ENCODE measurements at regions not wholly inside any gene's neighbourhood (a gene's known extent, or its start where the extent isn't known, plus 50 kb on each side); places are given as distances from the start of the nearest gene placed in this dataset.

DNA sequence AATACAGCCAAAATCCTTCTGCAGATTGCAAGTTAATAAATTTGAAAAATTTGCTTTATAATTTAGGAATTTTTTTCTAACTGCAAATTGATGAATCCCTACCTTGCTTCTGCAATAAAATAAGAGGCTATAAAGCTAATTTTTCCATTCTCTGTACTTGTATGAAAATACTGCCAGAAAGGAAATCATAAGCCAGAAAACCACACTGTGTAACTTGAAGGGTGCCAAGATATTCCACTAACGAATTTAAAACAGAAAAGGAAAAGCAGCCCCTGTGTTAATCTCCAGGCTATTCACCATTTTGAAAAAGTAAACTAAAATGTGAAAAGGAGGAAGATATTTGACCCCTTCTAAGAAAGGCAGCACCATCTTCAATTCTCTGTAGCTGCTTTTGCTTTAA is 557.9 kb upstream of the ZNF385D start:
- Histone ChIP-seq H3K27me3 (no peaks in the 10 kb centered on the region), H3K27ac (no peak overlapping the region), H3K4me1 (no peaks in the 10 kb centered on the region), H3K4me3 (no peak overlapping the region), H3K36me3 (no peaks in the 10 kb centered on the region), H3K9me3 (no peaks in the 10 kb centered on the region)
- DNase-seq = no peak
- intact Hi-C loops (cut with DNase I; ENCODE audit: low total_unique reads) = no loop called here
- TF ChIP-seq, protein P1, sequence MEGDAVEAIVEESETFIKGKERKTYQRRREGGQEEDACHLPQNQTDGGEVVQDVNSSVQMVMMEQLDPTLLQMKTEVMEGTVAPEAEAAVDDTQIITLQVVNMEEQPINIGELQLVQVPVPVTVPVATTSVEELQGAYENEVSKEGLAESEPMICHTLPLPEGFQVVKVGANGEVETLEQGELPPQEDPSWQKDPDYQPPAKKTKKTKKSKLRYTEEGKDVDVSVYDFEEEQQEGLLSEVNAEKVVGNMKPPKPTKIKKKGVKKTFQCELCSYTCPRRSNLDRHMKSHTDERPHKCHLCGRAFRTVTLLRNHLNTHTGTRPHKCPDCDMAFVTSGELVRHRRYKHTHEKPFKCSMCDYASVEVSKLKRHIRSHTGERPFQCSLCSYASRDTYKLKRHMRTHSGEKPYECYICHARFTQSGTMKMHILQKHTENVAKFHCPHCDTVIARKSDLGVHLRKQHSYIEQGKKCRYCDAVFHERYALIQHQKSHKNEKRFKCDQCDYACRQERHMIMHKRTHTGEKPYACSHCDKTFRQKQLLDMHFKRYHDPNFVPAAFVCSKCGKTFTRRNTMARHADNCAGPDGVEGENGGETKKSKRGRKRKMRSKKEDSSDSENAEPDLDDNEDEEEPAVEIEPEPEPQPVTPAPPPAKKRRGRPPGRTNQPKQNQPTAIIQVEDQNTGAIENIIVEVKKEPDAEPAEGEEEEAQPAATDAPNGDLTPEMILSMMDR (IDR thresholded peaks at IDR 0.05) = no peak
- no peak for TF ChIP-seq POLR2A (IDR thresholded peaks at IDR 0.05)

DNA sequence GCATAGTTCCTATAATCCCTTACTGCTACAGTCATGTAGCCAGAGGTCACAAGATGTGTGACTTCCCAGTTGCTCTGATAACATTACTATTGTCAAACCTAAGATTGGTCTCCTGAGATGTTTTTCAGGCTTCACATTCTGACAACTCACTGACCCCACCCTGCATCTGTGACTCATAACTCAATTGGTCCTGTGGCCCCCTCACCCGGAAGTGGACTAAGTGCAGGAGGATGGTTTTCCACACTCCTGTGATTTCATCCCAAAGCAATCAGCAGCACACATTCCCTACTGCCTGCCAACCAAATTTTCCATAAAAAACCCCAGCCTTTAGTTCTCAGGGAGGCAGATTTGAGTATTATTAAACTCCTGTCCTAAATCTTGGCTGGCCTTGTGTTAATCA is 564.9 kb upstream of the ZNF385D start:
- Histone ChIP-seq H3K36me3 (no peaks in the 10 kb centered on the region), H3K27me3 (no peaks in the 10 kb centered on the region), H3K9me3 (no peaks in the 10 kb centered on the region), H3K4me1 (no peaks in the 10 kb centered on the region), H3K4me3 (no peak overlapping the region), H3K27ac (no peak overlapping the region)
- intact Hi-C loops (cut with DNase I; ENCODE audit: low total_unique reads) = no loop called here
- no peak for DNase-seq
- no peak for TF ChIP-seq POLR2A (IDR thresholded peaks at IDR 0.05)
- TF ChIP-seq, protein P1 (IDR thresholded peaks at IDR 0.05) = no peak

DNA sequence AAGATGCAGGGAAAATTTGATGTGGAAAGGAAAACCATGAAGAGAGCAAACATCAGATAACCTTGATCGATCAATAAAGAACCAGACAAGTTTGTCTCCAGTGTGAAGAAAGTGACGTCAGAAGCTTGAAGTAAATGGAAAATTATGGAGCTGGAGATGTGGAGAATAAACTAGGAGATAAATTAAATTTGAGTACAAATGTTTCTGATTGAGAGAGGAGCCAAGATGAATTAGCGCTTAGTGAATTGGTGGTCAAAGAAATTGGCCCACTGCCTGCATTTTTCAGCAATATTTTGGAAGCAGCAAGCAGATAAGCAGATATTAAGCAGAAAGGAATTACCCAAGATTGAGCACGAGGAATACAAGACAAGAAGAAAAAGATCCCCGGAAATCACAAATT is 567.3 kb upstream of the ZNF385D start:
- H3K27ac ChIP-seq = no peak overlapping the region
- no peak overlapping the region for H3K4me3 ChIP-seq
- TF ChIP-seq, protein P1 (IDR thresholded peaks at IDR 0.05) = no peak
- DNase-seq = no peak
- intact Hi-C loops (cut with DNase I; ENCODE audit: low total_unique reads) = no loop called here
- no peaks in the 10 kb centered on the region for H3K36me3 ChIP-seq
- no peaks in the 10 kb centered on the region for H3K27me3 ChIP-seq
- H3K9me3 ChIP-seq = no peaks in the 10 kb centered on the region
- H3K4me1 ChIP-seq = no peaks in the 10 kb centered on the region

DNA sequence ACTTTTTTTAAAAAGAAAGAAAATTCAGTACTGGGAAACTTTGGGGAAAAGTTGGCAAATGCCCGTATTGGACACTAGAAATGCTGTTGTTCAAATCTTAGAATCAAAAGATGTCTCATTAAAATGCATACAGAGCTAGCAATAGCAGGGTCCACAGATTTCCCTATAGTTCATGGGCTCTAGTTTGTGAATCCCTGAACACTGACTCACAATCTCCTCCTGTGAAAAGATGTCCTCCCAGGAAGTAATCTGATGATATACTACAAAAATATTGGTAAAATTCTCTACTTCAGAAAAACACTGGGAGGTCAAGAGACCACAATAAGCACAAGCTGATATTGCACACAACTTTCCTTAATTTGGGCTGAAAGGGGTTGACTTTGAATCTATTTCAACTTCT is 568.4 kb upstream of the ZNF385D start:
- Histone ChIP-seq H3K9me3 (no peaks in the 10 kb centered on the region), H3K36me3 (no peaks in the 10 kb centered on the region), H3K27me3 (no peaks in the 10 kb centered on the region), H3K27ac (no peak overlapping the region), H3K4me3 (no peak overlapping the region), H3K4me1 (no peaks in the 10 kb centered on the region)
- no peak for DNase-seq
- no peak for TF ChIP-seq POLR2A (IDR thresholded peaks at IDR 0.05)
- TF ChIP-seq, protein P1 (IDR thresholded peaks at IDR 0.05) = no peak
- intact Hi-C loops (cut with DNase I; ENCODE audit: low total_unique reads) = no loop called here

DNA sequence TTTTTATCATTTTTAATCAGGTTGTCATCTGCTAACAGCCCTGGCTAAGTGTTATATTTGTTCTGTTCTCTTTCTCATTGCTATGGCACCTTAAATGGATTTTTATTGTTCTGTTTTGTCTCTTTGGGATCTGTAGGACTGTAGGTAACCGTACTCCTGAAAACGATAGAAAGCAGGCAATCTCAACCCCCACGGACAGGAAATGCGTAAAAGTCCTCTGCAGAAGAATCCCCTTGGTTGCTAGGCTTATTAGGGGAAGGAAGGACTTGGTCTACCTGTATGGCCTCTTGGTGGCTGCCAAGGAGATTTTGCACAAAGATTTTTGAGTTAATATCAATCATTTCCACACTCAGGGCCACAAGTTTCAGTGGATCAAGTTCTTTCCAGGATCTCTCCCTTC is 571.9 kb upstream of the ZNF385D start:
- Histone ChIP-seq H3K9me3 (no peaks in the 10 kb centered on the region), H3K4me3 (no peak overlapping the region), H3K36me3 (no peaks in the 10 kb centered on the region), H3K27me3 (no peaks in the 10 kb centered on the region), H3K27ac (no peak overlapping the region), H3K4me1 (no peaks in the 10 kb centered on the region)
- TF ChIP-seq, protein P1 (IDR thresholded peaks at IDR 0.05) = no peak
- no peak for TF ChIP-seq POLR2A (IDR thresholded peaks at IDR 0.05)
- DNase-seq = no peak
- intact Hi-C loops (cut with DNase I; ENCODE audit: low total_unique reads) = no loop called here
